ENCODE measurements at regions not wholly inside any gene's neighbourhood (a gene's known extent, or its start where the extent isn't known, plus 50 kb on each side); places are given as distances from the start of the nearest gene placed in this dataset.

- DNase-seq (ENCODE audit: low spot score), result no peak
- H3K4me1 Mint-ChIP-seq (ENCODE audit: unreplicated experiment), result no peaks in the 10 kb centered on the region
- peaks cover 4% of the 10 kb centered on the region for H3K36me3 Mint-ChIP-seq (ENCODE audit: low read depth, unreplicated experiment)
- H3K9me3 Mint-ChIP-seq (ENCODE audit: unreplicated experiment), result no peaks in the 10 kb centered on the region
- H3K27me3 Mint-ChIP-seq (ENCODE audit: unreplicated experiment), result peaks cover 11% of the 10 kb centered on the region
- H3K27ac Mint-ChIP-seq (ENCODE audit: unreplicated experiment), result no peak overlapping the region
- H3K4me3 Mint-ChIP-seq (ENCODE audit: unreplicated experiment), result no peak overlapping the region
- TF ChIP-seq CTCF (IDR thresholded peaks at IDR 0.05; ENCODE audit: unreplicated experiment), result no peak
Measured at GRCh38 chr16:85344502-85345128, 232.3 kb upstream of the CIBAR2 start.

GRCh38 chr16:85345129-85345639 is 232.9 kb upstream of the CIBAR2 start:
- no peaks in the 10 kb centered on the region for H3K9me3 Mint-ChIP-seq (ENCODE audit: unreplicated experiment)
- no peak overlapping the region for H3K4me3 Mint-ChIP-seq (ENCODE audit: unreplicated experiment)
- H3K27ac Mint-ChIP-seq (ENCODE audit: unreplicated experiment), result no peak overlapping the region
- no peak for TF ChIP-seq CTCF (IDR thresholded peaks at IDR 0.05; ENCODE audit: unreplicated experiment)
- no peak for DNase-seq (ENCODE audit: low spot score)
- peaks cover 4% of the 10 kb centered on the region for H3K36me3 Mint-ChIP-seq (ENCODE audit: low read depth, unreplicated experiment)
- H3K4me1 Mint-ChIP-seq (ENCODE audit: unreplicated experiment), result no peaks in the 10 kb centered on the region
- H3K27me3 Mint-ChIP-seq (ENCODE audit: unreplicated experiment), result peaks cover 11% of the 10 kb centered on the region

- Mint-ChIP-seq H3K27me3 (ENCODE audit: unreplicated experiment) (peaks cover 14% of the 10 kb centered on the region), H3K36me3 (ENCODE audit: low read depth, unreplicated experiment) (peaks cover 4% of the 10 kb centered on the region), H3K4me1 (ENCODE audit: unreplicated experiment) (no peaks in the 10 kb centered on the region), H3K27ac (ENCODE audit: unreplicated experiment) (peak overlapping the region; percentile 45), H3K4me3 (ENCODE audit: unreplicated experiment) (no peak overlapping the region), H3K9me3 (ENCODE audit: unreplicated experiment) (no peaks in the 10 kb centered on the region)
- no peak for DNase-seq (ENCODE audit: low spot score)
- TF ChIP-seq CTCF (IDR thresholded peaks at IDR 0.05; ENCODE audit: unreplicated experiment), result no peak
Measured at GRCh38 chr16:85346404-85347212, 234.3 kb upstream of the CIBAR2 start.

- TF ChIP-seq CTCF (IDR thresholded peaks at IDR 0.05; ENCODE audit: unreplicated experiment), result no peak
- H3K36me3 Mint-ChIP-seq (ENCODE audit: low read depth, unreplicated experiment), result peaks cover 4% of the 10 kb centered on the region
- H3K27me3 Mint-ChIP-seq (ENCODE audit: unreplicated experiment), result peaks cover 14% of the 10 kb centered on the region
- no peaks in the 10 kb centered on the region for H3K9me3 Mint-ChIP-seq (ENCODE audit: unreplicated experiment)
- no peak overlapping the region for H3K4me3 Mint-ChIP-seq (ENCODE audit: unreplicated experiment)
- DNase-seq (ENCODE audit: low spot score), result no peak
- H3K27ac Mint-ChIP-seq (ENCODE audit: unreplicated experiment), result no peak overlapping the region
- no peaks in the 10 kb centered on the region for H3K4me1 Mint-ChIP-seq (ENCODE audit: unreplicated experiment)
Measured at GRCh38 chr16:85347213-85347591, 234.9 kb upstream of the CIBAR2 start.

All from endothelial cell (in vitro differentiated cells).